ENCODE measurements at regions not wholly inside any gene's neighbourhood (a gene's known extent, or its start where the extent isn't known, plus 50 kb on each side); places are given as distances from the start of the nearest gene placed in this dataset.
"Not testable (repeated sequence)": the region's sequence is repeated elsewhere in the genome, so short reads cannot be mapped to it uniquely, and the experiment has no call there.

DNA sequence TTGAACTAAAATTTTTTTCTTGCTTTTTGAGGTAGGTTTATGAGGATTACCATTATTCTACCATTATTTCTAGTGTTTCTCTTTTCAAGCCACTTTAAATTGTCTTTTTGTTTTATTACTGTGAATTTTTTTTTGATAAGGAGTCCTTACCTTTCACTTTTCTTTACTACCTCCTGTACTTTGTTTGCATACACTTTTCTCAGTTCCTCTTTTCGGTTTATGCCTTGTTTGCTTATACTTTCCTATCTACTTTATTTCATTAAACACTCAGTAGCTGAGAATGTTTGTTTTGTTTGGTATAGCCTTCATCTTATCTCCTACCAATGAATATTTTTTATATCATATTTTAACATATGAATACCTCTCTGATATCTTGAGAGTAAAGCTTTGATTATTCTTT, 147.9 kb downstream of the TFAP2B start:
- Histone ChIP-seq H3K27ac (no peak overlapping the region), H3K27me3 (ENCODE audit: control insufficient read depth, insufficient read depth, low read length) (no peaks in the 10 kb centered on the region), H3K4me1 (no peaks in the 10 kb centered on the region), H3K4me3 (ENCODE audit: low read depth, low read length) (no peak overlapping the region), H3K79me2 (no peaks in the 10 kb centered on the region), H3K9me3 (ENCODE audit: control insufficient read depth, low read length) (no peaks in the 10 kb centered on the region), H3K4me2 (ENCODE audit: low read length) (no peak overlapping the region), H3K9ac (no peak overlapping the region), H3K36me3 (ENCODE audit: control insufficient read depth, insufficient read depth, low read length) (no peaks in the 10 kb centered on the region), H2AFZ (no peak overlapping the region)
- no peak for TF ChIP-seq CTCF (IDR thresholded peaks at IDR 0.05)

DNA sequence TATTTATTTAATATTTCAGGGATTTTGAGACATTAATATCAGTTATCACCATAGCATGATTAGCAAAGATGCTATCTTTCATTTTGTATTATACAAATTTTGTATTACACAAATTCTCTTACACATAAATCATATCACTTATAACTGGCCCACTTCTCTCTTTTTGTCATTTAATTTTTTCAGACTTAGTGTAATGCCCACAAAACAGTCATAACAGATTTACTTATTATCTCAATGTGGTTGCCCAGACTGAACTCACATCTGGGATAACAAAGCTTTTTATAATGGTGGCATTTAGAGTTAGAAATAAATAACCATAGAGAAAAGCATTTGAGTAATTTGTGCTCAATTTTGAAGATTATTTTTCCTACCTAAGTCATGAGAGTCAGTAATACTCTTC, 148.3 kb downstream of the TFAP2B start:
- Histone ChIP-seq H3K4me3 (ENCODE audit: low read depth, low read length) (no peak overlapping the region), H3K36me3 (ENCODE audit: control insufficient read depth, insufficient read depth, low read length) (no peaks in the 10 kb centered on the region), H3K9me3 (ENCODE audit: control insufficient read depth, low read length) (no peaks in the 10 kb centered on the region), H3K27ac (no peak overlapping the region), H3K4me2 (ENCODE audit: low read length) (no peak overlapping the region), H2AFZ (no peak overlapping the region), H3K9ac (no peak overlapping the region), H3K27me3 (ENCODE audit: control insufficient read depth, insufficient read depth, low read length) (no peaks in the 10 kb centered on the region), H3K79me2 (no peaks in the 10 kb centered on the region), H3K4me1 (no peaks in the 10 kb centered on the region)
- no peak for TF ChIP-seq CTCF (IDR thresholded peaks at IDR 0.05)

- not testable (repeated sequence) for H3K36me3 ChIP-seq (ENCODE audit: control insufficient read depth, insufficient read depth, low read length); H3K27me3 ChIP-seq (ENCODE audit: control insufficient read depth, insufficient read depth, low read length); H3K4me2 ChIP-seq (ENCODE audit: low read length); H2AFZ ChIP-seq; H3K4me3 ChIP-seq (ENCODE audit: low read depth, low read length); H3K27ac ChIP-seq; H3K4me1 ChIP-seq; H3K79me2 ChIP-seq; H3K9ac ChIP-seq; H3K9me3 ChIP-seq (ENCODE audit: control insufficient read depth, low read length)
Measured at GRCh38 chr6:50968246-50968645, 149.6 kb downstream of the TFAP2B start.

DNA sequence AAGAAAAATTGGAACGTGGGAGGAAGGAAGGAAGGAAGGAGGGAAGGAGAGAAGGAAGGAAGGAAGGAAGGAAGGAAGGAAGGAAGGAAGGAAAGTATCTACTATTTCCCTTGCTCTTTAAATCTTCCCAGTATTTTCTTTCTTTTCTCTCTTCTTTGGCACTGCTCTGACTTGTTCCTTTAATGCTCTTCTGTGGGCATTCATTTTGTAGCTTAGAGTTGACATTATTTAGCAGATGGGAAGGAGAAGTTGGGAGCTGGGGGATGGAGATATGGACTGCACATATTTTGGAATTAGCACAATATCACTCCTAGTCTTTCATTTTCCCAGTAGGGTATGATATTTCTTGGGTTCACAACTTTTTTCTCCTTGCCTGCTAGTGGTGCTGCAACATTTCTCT, 152.2 kb downstream of the TFAP2B start:
- no peak overlapping the region for H2AFZ ChIP-seq
- TF ChIP-seq CTCF (IDR thresholded peaks at IDR 0.05) = no peak

DNA sequence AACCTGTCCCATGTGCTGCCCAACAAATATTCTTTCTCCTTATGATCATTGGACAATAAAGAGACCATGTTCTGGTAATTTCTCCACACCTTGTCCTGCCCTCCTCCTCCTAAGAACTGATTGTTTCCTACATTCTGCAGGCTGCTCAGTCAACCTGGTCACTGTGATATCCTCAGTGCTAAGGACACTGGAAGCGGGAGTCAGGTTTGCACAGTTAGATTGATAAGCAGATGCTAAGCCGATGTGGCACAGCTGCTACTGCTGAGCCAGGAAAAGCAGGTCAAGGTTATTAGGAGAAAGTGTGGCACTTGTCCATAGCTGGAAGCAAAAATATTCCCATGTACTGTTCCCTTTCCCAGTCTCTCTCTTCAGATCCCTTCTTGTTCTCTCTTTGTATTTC, 154.8 kb downstream of the TFAP2B start:
- H3K27ac ChIP-seq = no peak overlapping the region
- H3K4me3 ChIP-seq (ENCODE audit: low read depth, low read length) = no peak overlapping the region
- TF ChIP-seq CTCF (IDR thresholded peaks at IDR 0.05) = no peak
- no peaks in the 10 kb centered on the region for H3K36me3 ChIP-seq (ENCODE audit: control insufficient read depth, insufficient read depth, low read length)
- H3K9me3 ChIP-seq (ENCODE audit: control insufficient read depth, low read length) = no peaks in the 10 kb centered on the region
- no peaks in the 10 kb centered on the region for H3K79me2 ChIP-seq
- H3K4me2 ChIP-seq (ENCODE audit: low read length) = no peak overlapping the region
- no peak overlapping the region for H3K9ac ChIP-seq
- no peaks in the 10 kb centered on the region for H3K4me1 ChIP-seq
- no peak overlapping the region for H2AFZ ChIP-seq
- H3K27me3 ChIP-seq (ENCODE audit: control insufficient read depth, insufficient read depth, low read length) = no peaks in the 10 kb centered on the region

More for the DNA sequence above, 152.2 kb downstream of the TFAP2B start:
- H3K27me3 ChIP-seq (ENCODE audit: control insufficient read depth, insufficient read depth, low read length) = no peaks in the 10 kb centered on the region
- H3K27ac ChIP-seq = no peak overlapping the region
- H3K9me3 ChIP-seq (ENCODE audit: control insufficient read depth, low read length) = no peaks in the 10 kb centered on the region
- H3K9ac ChIP-seq = no peak overlapping the region
- no peaks in the 10 kb centered on the region for H3K36me3 ChIP-seq (ENCODE audit: control insufficient read depth, insufficient read depth, low read length)
- no peak overlapping the region for H3K4me3 ChIP-seq (ENCODE audit: low read depth, low read length)
- H3K79me2 ChIP-seq = no peaks in the 10 kb centered on the region
- no peak overlapping the region for H3K4me2 ChIP-seq (ENCODE audit: low read length)
- no peaks in the 10 kb centered on the region for H3K4me1 ChIP-seq

All from parathyroid adenoma (tissue), 2 donors.